GM12878 (cell line): ENCODE measurements at regions not wholly inside any gene's neighbourhood (a gene's known extent, or its start where the extent isn't known, plus 50 kb on each side); places are given as distances from the start of the nearest gene placed in this dataset.

Experiments used
- ATAC-seq: fragments of 200-7000 bp; cut with Tn5 transposase; 3 replicates; pipeline ENCODE4 v1.9.1; 2020; ENCODE audit warnings: mild to moderate bottlenecking, moderate library complexity
- BruUV-seq: library from RNA; stranded (reverse); fragments of 400-500 nt; replicated peaks from 2 replicates; lab custom pipeline; 2021; lab: Mats Ljungman, UMichigan
- CTCF ChIA-PET: fragments of 300-600 bp; sonication (Branson Sonifier 250); formaldehyde crosslinking; extraction: SDS; loops from one replicate; lab custom pipeline; 2021; ENCODE audit warnings: inconsistent platforms; lab: Yijun Ruan, JAX
- POLR2A ChIA-PET: fragments of 350-600 bp; formaldehyde crosslinking; extraction: SDS; loops from one replicate; lab custom pipeline; 2021; ENCODE audit warnings: inconsistent platforms; lab: Charles Lee
- RAD21 ChIA-PET: fragments of 300-600 bp; sonication (Branson Sonifier 250); formaldehyde crosslinking; loops from one replicate; lab custom pipeline; 2023; ENCODE audit warnings: antibody characterized with exemption; ENCODE audit not compliant: unreplicated experiment; lab: Charles Lee
- SMC1A ChIA-PET: fragments of 300-600 bp; sonication (Branson Sonifier 250); formaldehyde crosslinking; loops from one replicate; lab custom pipeline; 2023; ENCODE audit not compliant: unreplicated experiment, uncharacterized antibody; lab: Charles Lee
- DNase-seq: peaks from one replicate; pipeline ENCODE4 v3.0.0-alpha.2; 2011; ENCODE audit warnings: low read depth, low spot score
- FAIRE-seq: peaks from 3 replicates; lab custom pipeline; 2011; peaks lifted over from hg19 to GRCh38; lab: Jason Lieb, UNC
- H2AFZ ChIP-seq: 2 replicates; pipeline ENCODE4 v1.6.0; 2011; ENCODE audit warnings: low read depth, low read length, control low read depth; ENCODE audit not compliant: control insufficient read depth
- H3K27ac ChIP-seq: 2 replicates; pipeline ENCODE4 v1.5.1; 2011; ENCODE audit warnings: control low read depth; ENCODE audit not compliant: control insufficient read depth, insufficient read depth
- H3K27me3 ChIP-seq, 2 experiments: replicated peaks in 1 of 2; 2 replicates each; pipeline versions ENCODE4 v1.6.0 to v1.6.1; 2011; ENCODE audit warnings: low read length in 1 of 2; ENCODE audit not compliant: control insufficient read depth in 2 of 2, insufficient read depth in 2 of 2
- H3K36me3 ChIP-seq, 2 experiments: 2 replicates each; pipeline ENCODE4 v1.5.1; 2011; ENCODE audit warnings: low read length in 1 of 2; ENCODE audit not compliant: control insufficient read depth in 2 of 2, insufficient read depth in 2 of 2
- H3K4me1 ChIP-seq: 2 replicates; pipeline ENCODE4 v1.6.1; 2011; ENCODE audit warnings: mild to moderate bottlenecking, low read length, moderate library complexity, mixed read lengths; ENCODE audit not compliant: control insufficient read depth, insufficient read depth
- H3K4me2 ChIP-seq: 2 replicates; pipeline ENCODE4 v1.6.0; 2011; ENCODE audit warnings: control low read depth; ENCODE audit not compliant: control insufficient read depth, insufficient read depth
- H3K4me3 ChIP-seq: fragments of 200-600 bp; sonication (generic); 2 replicates; pipeline ENCODE4 v1.5.1; 2016
- H3K79me2 ChIP-seq: 2 replicates; pipeline ENCODE4 v1.6.0; 2011; ENCODE audit warnings: low read length; ENCODE audit not compliant: control insufficient read depth, insufficient read depth
- H3K9ac ChIP-seq: 2 replicates; pipeline ENCODE4 v1.8.0; 2011; ENCODE audit warnings: low read length, control low read depth, mixed read lengths; ENCODE audit not compliant: control insufficient read depth, insufficient read depth
- H3K9me3 ChIP-seq: replicated peaks from 3 replicates; pipeline ENCODE4 v1.5.1; 2011; ENCODE audit warnings: mild to moderate bottlenecking, low read length; ENCODE audit not compliant: control insufficient read depth, insufficient read depth
- H4K20me1 ChIP-seq: 2 replicates; pipeline ENCODE4 v1.6.0; 2011; ENCODE audit not compliant: control insufficient read depth, insufficient read depth
- EED ChIP-seq: sonication (generic); IDR thresholded peaks from 2 replicates; pipeline ENCODE4 v1.6.1; 2016; ENCODE audit warnings: antibody characterized with exemption, low read depth
- MEF2A ChIP-seq: IDR thresholded peaks from 2 replicates; pipeline ENCODE4 v1.6.1; 2011; ENCODE audit warnings: low read depth, mild to moderate bottlenecking, low read length, moderate library complexity; ENCODE audit not compliant: insufficient read depth
- NR2C1 ChIP-seq: fragments of 450-650 bp; IDR thresholded peaks from 2 replicates; pipeline ENCODE4 v1.6.1; 2017; ENCODE audit warnings: antibody characterized with exemption, mild to moderate bottlenecking, moderate library complexity
- PAX8 ChIP-seq: fragments of 450-650 bp; IDR thresholded peaks from 2 replicates; pipeline ENCODE4 v1.6.1; 2017; ENCODE audit warnings: mild to moderate bottlenecking, moderate library complexity
- RELB ChIP-seq: fragments of 450-650 bp; IDR thresholded peaks from 2 replicates; pipeline ENCODE4 v1.6.1; 2017; ENCODE audit warnings: low read depth, mild to moderate bottlenecking, moderate library complexity
- SMC3 ChIP-seq: IDR thresholded peaks from 2 replicates; pipeline ENCODE4 v1.6.1; 2011; ENCODE audit warnings: low read length, improper control_type of control experiment, borderline replicate concordance
- TAF1 ChIP-seq: IDR thresholded peaks from 2 replicates; pipeline ENCODE4 v1.6.1; 2011; ENCODE audit warnings: mild to moderate bottlenecking, low read depth, low read length, borderline replicate concordance
- ZNF24 ChIP-seq: fragments of 450-650 bp; IDR thresholded peaks from 2 replicates; pipeline ENCODE4 v1.6.1; 2017; ENCODE audit warnings: antibody characterized with exemption, mild to moderate bottlenecking
- ZSCAN29 ChIP-seq: fragments of 450-650 bp; IDR thresholded peaks from 2 replicates; pipeline ENCODE4 v1.6.1; 2017; ENCODE audit warnings: mild to moderate bottlenecking, moderate library complexity
- WGBS: methylation state at CpG from one replicate; pipeline ENCODE4 v1.1.6; 2016; ENCODE audit warnings: low lambda C conversion rate; ENCODE audit not compliant: insufficient replicate concordance, insufficient coverage; ENCODE audit errors: missing lambda C conversion rate; 5-methylcytosine and 5-hydroxymethylcytosine counted together
- in situ Hi-C: fragments of 300-500 bp; cut with MboI; formaldehyde crosslinking; loops from 9 replicates; pipeline ENCODE4 v1.14.3; 2018; ENCODE audit warnings: mixed read lengths
- intact Hi-C: fragments of 100-400 bp; cut with micrococcal nuclease; formaldehyde crosslinking; loops from one replicate; pipeline ENCODE4 v1.14.2; 2022; ENCODE audit not compliant: unreplicated experiment

DNA sequence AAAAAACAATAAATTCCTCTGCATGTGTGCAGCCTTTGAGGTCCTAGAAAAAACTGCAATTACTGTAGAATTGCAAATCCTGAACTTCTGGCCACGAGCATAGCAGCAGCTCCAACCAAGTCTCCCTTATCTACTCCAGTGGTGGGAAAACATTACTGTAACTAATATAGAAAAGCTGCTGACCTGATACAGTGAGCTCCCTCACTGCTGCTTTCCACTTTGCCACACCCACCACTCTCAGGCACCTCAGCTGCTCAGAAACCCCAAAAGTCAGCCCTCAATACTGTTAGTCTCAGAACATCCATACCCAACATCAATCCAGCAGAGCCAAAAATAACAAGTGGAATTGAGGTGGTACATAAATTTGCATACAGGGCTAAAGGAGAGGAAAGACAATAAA, 192.5 kb downstream of the POU4F1 start:
- in situ Hi-C loops, result no loop called here
- BruUV-seq, result no TSS peak
- POLR2A ChIA-PET, result no interaction called here

GRCh38 chr13:78410164-78410563, 193.2 kb downstream of the POU4F1 start:
- ChIA-PET CTCF (interaction anchor here (0.7 to 1.4 kb wide), 2 partner anchors 9 to 26 kb away, joined by 3 to 4 read pairs; no protein-coding TSS in a partner anchor), POLR2A (no interaction called here), RAD21 (no interaction called here), SMC1A (interaction anchor here (0.6 to 1.6 kb wide), 2 partner anchors 9 to 20 kb away, joined by 4 read pairs; no protein-coding TSS in a partner anchor)
- Histone ChIP-seq H3K9me3 (no peaks in the 10 kb centered on the region), H3K9ac (no peak overlapping the region), H3K36me3 (no peaks in the 10 kb centered on the region), H3K4me2 (no peak overlapping the region), H2AFZ (no peak overlapping the region), H3K27ac (no peak overlapping the region), H3K4me1 (peaks cover 4% of the 10 kb centered on the region; the same call in 1 of the 2 replicates), H4K20me1 (no peaks in the 10 kb centered on the region), H3K79me2 (no peaks in the 10 kb centered on the region), H3K27me3 (no peaks in the 10 kb centered on the region), H3K4me3 (no peak overlapping the region)
- BruUV-seq, result no TSS peak
- intact Hi-C loops (no loop called here), in situ Hi-C loops (no loop called here)
- ATAC-seq, result no peak
- no peak for TF ChIP-seq ZSCAN29
- no peak for TF ChIP-seq RELB
- TF ChIP-seq ZNF24, result no peak
- TF ChIP-seq SMC3, result no peak
- no peak for TF ChIP-seq TAF1
- TF ChIP-seq EED, result no peak
- no peak for TF ChIP-seq MEF2A
- WGBS, result 25% methylated on average over 2 of the region's 2 CpGs
- DNase-seq, result no peak
- FAIRE-seq, result peak; percentile 49

More for the DNA sequence above, 192.5 kb downstream of the POU4F1 start:
- Histone ChIP-seq H3K27me3 (no peaks in the 10 kb centered on the region), H3K9ac (no peak overlapping the region), H4K20me1 (no peaks in the 10 kb centered on the region), H2AFZ (no peak overlapping the region), H3K9me3 (no peaks in the 10 kb centered on the region), H3K79me2 (no peaks in the 10 kb centered on the region), H3K27ac (no peak overlapping the region), H3K4me3 (no peak overlapping the region), H3K4me1 (peaks cover 4% of the 10 kb centered on the region; the same call in 1 of the 2 replicates), H3K4me2 (no peak overlapping the region), H3K36me3 (no peaks in the 10 kb centered on the region)
- intact Hi-C loops, result no loop called here
- FAIRE-seq (no peak), DNase-seq (no peak), ATAC-seq (no peak)
- CTCF ChIA-PET, result interaction anchor here (1.4 kb wide), 1 partner anchor 25 kb away, joined by 4 read pairs; no protein-coding TSS in a partner anchor
- RAD21 ChIA-PET, result no interaction called here
- TF ChIP-seq NR2C1 (no peak), PAX8 (no peak)
- SMC1A ChIA-PET, result interaction anchor here (0.6 to 1.4 kb wide), 3 partner anchors 11 to 35 kb away, joined by 3 to 4 read pairs (median 3); no protein-coding TSS in a partner anchor
- 0% methylated on average over 1 of the region's 1 CpG for WGBS
